Activated T-cell treated with anti-CD3 and anti-CD28 coated beads for 48 hours (primary cell): ENCODE measurements at regions not wholly inside any gene's neighbourhood (a gene's known extent, or its start where the extent isn't known, plus 50 kb on each side); places are given as distances from the start of the nearest gene placed in this dataset.

Experiments
- DNase-seq: peaks from one replicate; pipeline ENCODE4 v3.0.0-alpha.2; 2020; ENCODE audit warnings: low read depth

DNA sequence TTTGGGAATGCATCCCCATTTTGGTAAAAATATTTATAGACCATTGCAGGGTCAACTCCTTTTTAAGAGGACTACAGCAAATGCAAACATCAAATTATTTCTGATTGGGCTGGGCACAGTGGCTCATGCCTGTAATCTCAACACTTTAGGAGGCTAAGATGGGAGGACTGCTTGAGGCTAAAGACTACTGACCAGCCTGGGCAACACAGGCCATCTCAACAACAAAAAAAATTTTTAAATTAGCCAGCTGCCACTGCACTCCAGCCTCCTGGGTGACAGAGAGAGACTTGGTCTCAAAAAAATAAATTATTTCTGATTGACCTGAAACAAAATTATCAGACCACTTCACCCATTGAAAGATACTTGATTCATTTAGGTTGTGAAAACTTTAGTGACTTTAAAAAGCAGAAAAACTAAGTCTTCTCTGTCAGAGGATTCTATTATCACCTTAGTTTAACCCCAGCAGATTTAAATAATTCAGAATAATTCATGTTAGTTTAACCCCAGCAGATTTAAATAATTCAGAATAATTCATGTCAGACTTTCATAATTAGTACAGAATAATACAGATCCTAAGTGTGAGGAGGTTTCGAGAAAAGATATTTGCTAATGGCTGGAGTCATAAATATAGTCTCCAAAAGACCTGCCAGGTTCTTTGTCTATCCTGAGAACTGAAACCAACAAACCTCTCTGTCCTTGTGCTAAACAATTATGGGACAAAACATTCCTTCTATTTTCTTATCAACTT lies 183.6 kb upstream of the STT3B start:
- DNase-seq = no peak

DNA sequence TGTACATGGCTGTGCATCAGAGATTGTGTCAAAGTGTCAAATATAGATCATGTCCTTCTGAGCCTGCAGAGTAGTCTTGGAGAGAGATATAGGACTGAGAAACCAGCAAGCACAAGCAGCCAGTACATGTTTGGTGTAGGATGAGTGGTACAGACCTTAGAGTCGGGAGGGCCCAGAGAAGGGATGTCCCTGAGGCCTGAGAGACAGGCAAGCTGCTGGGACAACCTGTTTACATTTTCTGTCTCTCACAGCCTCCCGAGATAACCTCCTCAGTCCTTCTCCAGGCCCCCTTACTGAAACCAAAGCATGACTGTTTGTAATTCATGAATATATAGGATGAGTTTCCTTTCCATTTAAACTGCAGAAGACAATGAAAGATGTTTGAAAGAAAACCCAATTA lies 182.4 kb upstream of the STT3B start:
- no peak for DNase-seq

- no peak for DNase-seq
Observed at GRCh38 chr3:31352331-31352730, 180.4 kb upstream of the STT3B start.

DNA sequence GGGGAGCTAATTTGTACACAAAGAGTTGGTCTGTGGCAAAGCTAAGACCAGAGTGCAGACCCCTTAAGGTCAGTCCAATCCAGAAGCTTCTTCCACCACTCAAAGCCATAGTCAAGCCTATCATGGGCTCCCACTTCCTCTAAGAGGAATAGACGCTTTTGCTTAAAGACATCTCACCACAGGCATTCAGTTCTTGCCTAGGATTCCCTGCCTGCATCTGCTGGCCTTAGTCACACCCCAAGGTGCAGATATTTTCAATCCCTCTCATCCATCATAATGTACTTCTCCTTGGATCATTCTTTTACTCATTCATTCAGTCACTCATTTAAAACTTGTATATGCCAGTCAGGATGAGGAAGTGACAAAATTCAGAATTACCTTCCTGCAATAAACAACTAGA lies 179.6 kb upstream of the STT3B start:
- DNase-seq = no peak

- no peak for DNase-seq
Observed at GRCh38 chr3:31354373-31354772, 178.4 kb upstream of the STT3B start.

DNA sequence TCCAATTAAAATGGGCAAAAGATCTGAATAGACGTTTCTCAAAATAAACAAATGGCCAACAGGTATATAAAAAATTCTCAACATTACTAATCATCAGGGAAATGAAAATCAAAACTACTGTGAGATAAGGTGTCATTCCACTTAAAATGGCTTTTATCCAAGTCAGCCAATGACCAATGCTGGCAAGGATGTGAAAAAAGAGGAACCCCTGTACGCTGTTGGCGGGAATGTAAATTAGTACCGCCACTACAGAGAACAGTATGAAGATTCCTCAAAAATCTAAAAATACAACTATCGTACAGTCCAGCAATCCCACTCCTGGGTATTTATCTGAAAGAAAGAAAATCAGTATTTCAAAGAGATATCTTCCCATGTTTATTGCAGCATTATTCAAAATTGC lies 176.9 kb upstream of the STT3B start:
- no peak for DNase-seq

DNA sequence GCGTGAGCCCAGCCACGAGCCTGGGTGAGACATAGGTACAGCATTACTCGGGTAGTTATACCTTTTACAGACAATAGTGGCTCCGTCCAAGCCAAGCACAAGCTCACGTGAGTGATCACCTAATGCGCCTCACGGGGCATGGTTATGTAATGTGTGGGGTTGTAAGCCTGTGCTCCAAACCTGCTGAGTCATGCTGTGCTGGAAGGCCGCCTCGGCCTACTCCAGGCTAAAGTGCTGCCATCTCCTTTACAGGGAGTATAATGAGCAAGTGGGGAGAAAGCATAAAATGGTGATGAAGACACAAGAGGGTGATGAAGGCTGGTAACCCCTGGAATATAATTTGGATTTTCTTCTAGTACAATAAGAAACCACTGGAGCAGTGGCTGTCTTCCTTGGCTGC lies 175.8 kb upstream of the STT3B start:
- no peak for DNase-seq

GRCh38 chr3:31357451-31357850 lies 175.3 kb upstream of the STT3B start:
- DNase-seq = no peak

GRCh38 chr3:31358473-31359070 lies 174.2 kb upstream of the STT3B start:
- DNase-seq = no peak

GRCh38 chr3:31361371-31362273 lies 171.1 kb upstream of the STT3B start:
- DNase-seq = no peak

DNA sequence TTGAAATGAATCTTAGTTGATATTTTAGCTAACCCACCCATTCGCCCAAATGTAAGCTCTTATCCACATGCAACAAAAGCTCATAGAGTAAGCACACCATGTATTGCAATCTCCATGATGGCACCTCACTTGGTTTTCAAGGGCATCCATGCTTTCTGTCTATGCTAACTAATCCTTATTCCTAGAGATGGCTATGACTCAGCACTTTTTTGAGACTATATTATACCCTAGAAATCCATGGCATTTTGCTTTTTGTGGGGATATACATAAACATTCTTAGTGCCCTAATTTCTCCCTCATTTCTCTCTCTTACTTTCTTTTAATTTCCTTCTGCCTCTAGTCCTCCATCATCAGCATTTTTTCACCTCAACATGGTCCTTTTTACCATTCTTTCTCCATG lies 168.5 kb upstream of the STT3B start:
- DNase-seq = no peak

GRCh38 chr3:31364711-31365110 lies 168.0 kb upstream of the STT3B start:
- no peak for DNase-seq

DNA sequence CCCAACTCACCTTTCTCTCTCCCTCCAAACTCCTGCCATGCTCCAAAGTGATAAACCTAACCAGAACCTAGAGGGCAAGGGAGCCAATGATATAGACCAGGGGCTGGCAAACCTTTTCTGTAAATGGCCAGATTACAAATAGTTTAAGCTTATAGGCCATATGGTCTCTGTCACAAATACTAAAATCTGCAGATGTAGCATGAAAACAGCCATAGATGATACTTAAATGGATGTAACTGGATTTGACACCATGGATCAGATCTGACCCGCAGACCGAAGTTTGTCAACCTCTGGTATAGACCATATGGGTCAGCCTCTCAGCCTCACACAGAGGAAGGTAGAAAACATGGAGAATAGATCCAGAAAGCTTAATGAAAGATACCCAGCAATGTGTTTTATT lies 165.2 kb upstream of the STT3B start:
- no peak for DNase-seq

DNA sequence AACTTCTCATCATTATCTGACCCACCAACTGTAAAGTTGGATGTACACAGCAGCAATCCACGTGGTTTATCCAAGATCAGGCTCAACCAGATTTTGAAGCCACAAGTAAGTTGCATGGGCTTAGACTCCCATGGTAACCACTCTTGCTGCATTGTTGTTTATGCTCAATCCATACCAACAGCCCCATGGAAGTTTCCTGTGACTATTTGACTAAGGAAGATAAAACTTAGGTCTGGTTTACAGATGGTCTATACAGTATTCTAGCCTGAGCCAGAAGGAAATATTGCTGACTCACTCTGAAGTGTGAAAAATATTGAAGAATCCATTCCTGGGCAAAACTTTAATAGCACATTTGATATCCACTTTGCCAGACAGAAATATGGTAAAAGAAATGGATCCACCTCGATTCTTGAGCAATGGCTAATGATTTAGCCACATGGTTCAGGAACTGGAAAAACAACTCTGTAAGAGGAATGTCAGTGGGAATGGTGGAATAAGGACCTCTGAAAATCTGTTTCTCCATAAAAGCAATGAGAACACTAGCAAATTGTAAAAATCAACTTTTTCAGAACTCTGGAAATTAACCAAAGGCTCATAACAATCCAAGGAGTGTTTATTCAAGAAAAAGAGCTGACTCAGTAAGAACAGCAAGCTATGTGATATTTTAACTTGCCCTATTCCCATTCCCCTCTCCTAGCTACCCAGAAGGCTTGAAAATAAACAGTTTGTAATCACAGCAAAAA lies 162.9 kb upstream of the STT3B start:
- DNase-seq = no peak

GRCh38 chr3:31370380-31370666 lies 162.4 kb upstream of the STT3B start:
- no peak for DNase-seq

DNA sequence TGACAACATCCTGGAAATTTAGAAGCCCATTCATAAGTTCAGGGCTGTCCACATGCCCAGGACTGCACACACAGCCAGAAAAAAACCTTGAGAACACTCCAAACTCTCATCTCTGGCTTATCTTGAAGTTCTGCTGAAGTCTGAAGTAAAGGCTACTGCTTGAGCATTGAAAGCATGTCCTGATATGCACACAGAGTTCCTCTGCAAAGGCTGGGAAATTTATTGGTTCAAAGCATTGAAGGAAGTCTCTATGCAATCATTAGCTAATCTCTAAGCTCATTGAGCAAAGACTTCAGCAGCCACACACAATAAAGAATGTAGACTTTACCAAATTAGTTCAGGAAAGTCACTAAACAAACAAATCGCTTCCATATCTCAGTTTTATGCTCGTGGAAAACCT lies 162.0 kb upstream of the STT3B start:
- no peak for DNase-seq

DNA sequence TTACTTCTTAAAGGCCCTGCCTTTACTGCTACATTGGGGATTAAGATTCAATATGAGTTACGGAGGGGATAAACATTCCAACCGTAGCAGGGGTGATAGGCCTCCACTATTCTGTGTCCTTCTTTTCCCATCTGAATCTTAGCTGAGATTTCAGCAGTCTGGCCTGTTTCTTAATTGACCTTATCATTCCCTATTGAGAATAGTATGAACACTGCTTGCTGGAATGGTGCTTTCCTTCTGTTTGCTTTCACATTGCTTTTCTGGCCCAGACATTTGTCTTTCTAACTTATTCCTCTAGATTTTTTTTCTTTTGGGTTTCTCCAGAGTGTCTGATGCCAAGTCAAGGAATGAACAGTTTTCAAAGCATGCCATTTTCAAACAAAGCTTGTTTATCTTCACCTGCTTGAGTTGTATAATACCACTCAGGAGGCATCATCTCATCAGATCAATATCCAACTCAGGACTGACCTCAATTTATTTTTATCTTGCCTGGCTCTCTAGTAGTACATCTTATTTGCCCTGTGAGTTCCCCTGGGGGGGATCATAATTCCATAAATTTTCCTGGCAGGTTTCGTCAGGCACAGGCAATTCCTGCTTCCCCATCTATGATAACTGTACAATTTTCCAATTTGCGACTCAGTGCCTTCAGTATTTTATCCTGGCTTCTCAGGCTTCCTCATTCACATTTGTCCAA lies 161.1 kb upstream of the STT3B start:
- DNase-seq = no peak

DNA sequence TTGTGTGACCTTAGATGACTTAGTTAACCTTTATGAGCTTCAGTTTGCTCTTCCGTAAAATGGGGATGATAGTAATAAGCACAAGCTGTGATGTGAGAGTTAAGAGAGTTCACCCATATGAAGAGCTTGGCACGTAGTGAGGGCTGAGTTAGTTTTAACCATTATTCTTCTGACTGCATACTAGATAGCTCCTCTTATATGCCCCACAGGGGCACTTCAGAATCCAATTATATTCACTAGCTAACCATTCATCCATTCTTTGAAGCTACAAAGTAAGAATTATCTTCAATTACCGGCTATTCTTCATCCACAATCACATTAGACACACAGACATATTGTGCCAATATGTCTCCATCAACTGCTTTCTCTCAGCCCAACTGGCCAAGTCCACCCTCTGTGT lies 159.0 kb upstream of the STT3B start:
- DNase-seq = no peak

DNA sequence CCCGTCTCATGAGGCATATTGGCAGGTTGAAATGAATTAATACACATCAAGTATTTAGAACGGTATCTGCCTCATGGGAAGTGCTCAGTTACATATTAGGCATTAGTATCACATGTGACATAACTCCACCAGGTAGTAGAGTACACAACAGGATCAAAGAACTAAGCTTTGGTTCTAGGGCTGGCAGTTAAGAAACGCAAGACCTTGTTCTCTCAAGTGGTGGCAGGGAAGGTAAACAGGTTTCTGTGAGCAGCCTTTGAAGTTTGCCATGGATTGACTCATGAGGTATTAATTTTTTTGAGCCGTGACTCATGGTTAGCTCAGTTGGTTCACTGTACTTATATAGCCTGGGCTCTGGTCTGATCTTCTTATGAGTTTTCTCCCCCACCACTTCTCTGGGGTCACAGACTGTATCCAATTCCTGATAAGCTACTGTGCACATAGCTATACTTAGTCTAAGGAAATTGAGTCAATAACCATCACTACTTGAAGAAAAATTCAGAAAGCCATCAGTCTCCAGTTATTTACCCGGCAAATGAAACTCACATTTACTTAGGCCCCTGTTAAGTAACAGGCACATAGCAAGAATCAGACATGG lies 155.6 kb upstream of the STT3B start:
- DNase-seq = no peak

GRCh38 chr3:31378231-31378630 lies 154.5 kb upstream of the STT3B start:
- DNase-seq = no peak

GRCh38 chr3:31379598-31379997 lies 153.1 kb upstream of the STT3B start:
- DNase-seq = no peak

GRCh38 chr3:31382856-31383255 lies 149.9 kb upstream of the STT3B start:
- no peak for DNase-seq
